ENCODE measurements at regions not wholly inside any gene's neighbourhood (a gene's known extent, or its start where the extent isn't known, plus 50 kb on each side); places are given as distances from the start of the nearest gene placed in this dataset.

DNA sequence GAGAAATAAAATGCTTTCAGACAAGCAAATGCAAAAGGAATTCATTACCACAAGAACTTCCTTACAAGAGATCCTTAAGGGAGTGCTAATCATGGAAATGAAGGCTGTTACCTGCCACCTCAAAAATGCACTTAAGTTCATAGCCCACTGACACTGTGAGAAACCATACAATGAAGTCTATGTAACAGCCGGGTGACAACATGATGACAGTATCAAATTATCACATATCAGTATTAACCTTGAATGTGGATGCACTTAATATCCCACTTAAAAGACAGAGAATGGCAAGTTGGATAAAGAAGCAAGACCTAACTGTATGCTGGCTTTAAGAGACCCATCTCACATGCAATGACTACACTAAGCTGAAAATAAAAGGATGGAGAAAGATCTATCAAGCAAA lies 403.4 kb upstream of the MC4R start:
- DNase-seq (ENCODE audit: low read depth) = no peak

DNA sequence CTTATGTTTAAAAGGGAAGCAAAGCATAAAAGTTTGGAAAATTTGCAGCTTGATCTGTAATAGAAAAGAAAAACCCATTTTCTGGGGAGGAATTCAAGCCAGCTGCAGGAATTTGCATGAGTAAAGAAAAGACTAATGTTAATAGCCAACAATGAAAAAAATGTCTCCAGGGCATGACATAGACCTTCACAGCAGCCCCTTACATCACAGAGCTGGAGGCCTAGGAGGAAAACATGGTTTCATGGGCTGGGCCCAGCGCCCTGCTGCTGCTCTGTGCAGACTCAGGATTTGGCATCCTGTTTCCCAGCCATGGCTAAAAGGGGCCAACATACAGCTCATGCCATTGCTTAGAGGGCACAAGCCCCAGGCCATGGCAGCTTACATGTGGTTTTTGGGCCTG lies 411.6 kb upstream of the MC4R start:
- DNase-seq (ENCODE audit: low read depth) = no peak

DNA sequence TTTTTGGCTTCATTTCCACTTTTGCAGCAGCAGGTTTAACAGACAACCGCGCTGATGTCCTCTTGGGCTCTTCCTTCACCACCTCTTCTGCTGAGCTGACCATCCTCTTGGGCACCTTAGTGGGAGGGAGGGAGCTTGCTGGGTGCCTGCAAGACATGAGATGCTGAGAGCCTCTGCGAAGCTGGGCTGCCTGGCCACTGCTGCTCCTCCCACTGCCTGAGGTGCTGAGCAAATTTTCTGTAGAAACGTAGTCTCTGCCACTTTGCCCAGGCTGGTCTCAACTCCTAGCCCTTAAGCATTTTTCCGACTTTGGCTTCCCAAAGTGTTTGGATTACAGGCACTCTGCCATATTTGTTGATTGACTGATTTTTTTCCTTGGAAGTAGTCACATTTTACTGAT lies 422.2 kb upstream of the MC4R start:
- DNase-seq (ENCODE audit: low read depth) = no peak

DNA sequence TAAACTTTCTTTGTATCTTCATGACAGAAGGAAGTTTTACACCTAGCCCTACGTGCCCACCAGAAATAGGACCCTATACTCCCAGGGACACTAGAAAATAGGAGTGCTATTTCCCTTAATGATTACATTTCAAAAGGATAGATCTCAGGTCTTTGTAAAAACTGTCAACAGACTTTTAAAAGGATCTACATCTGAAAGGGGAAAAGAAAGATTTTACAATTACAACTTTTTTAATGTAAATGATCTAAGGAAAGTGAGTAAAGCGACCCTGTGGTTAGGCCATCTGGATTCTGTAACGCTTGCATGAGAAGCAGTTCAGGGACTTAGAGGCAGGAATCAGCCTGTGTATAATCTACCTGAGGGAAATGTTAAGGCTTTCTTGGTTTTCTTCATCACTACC lies 431.8 kb upstream of the MC4R start:
- no peak for DNase-seq (ENCODE audit: low read depth)

DNA sequence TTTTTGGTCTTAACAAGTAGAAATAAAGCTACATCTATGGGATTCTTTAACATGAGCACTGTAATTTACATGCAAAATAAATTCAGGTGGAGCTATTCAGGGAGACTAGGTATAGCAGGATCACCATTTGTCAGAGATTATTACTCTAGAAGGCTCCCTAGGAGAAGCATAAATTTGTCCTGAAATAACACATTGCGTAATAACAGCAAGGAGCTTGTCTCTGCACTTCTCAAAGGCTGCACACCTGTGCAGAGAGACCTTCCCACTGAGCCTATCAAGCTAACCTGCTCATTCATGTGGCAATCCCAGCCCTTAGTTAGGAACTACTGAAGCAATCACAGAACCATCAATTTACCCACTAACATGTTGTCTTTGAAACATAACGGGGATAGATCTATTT lies 437.4 kb upstream of the MC4R start:
- no peak for DNase-seq (ENCODE audit: low read depth)

DNA sequence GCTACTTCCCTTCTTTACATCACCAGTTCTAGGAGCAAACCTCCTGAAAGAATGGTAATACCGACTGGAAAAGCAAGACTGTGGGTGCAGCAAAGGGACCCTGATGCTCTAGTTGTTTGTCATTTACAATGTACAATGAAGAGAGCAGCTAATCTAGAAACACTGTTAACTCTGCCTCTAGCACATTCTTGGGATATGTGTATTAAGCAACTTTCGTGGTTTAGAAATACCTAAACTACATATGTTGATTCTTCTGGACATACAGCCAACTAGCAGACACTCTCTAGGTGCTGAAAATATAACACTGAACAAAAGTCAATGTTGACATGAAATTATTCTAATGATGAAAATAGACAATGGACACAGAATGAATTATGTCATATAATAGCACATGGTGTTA lies 440.3 kb upstream of the MC4R start:
- no peak for DNase-seq (ENCODE audit: low read depth)

DNA sequence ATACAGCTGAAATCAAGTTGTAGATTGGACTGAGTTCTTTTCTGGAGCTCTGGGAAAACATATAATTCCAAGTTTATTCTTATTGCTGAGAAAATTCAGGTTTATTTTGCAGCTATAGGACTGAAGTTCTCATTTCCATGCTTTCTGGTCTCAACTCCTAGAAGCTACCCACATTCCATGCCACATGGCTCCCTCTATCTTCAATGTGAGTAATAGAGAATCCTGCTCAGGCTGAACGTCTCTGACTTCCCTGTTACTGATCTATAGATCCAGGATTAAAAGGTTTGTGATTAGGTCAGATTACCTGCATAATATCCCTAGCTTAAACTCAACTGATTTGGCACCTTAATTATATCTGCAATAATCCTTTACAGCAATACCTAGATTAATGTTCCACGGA lies 453.8 kb upstream of the MC4R start:
- no peak for DNase-seq (ENCODE audit: low read depth)

DNA sequence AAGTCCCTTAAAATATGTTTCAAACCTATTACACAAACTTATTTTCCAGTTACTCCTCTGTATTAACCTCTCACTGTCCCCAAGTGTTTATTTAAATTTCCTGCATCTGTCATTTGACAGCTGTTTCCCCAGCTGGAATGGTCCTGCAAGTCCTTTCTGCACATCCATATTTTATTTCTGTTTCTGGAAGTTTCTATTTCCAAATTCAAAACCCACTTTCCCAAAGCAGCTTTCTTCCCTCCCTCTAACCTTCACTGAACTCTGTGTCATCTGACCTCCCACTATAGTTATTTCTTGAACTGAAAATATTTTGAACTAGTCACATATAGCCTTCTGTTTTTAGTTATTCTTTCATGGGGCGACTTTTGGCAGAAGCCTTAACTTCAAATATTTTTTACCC lies 459.4 kb upstream of the MC4R start:
- no peak for DNase-seq (ENCODE audit: low read depth)

DNA sequence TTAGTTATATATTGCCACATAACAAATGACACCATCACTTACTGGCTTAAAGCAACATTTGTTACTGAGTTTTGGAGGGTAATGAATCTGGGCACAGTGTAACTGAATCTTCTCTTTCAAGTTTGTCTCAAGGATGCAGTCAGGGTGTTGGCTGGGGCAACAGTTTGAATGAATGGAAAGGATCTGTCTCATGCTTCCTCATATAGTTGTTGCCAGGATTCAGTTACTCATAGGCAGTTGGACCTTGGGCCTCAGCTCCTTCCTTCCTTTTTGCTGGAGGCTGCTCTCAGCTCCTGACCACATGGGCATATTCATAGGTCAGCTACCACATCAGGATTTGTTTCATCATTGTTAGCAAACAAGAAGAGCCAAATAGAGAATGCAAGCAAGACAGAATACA lies 466.1 kb upstream of the MC4R start:
- DNase-seq (ENCODE audit: low read depth) = no peak

DNA sequence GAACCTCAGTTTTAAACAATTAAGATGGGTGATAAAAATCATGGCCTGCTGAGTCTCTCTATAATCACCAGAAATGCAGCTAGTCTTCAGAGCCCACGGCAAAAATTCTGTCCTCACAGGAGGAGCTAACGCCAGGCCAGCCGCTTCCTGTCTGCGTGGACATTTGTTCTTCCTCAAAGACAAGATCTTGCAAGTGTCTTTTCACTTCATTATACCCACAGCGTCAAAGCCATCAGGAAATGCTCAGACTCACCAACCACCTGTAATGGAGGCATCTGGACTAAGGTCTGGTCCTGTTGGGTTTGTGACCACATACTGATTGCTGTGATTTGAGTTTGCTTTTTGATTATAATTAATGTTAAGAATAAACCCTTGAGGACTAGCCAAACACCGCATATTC lies 473.8 kb upstream of the MC4R start:
- no peak for DNase-seq (ENCODE audit: low read depth)

DNA sequence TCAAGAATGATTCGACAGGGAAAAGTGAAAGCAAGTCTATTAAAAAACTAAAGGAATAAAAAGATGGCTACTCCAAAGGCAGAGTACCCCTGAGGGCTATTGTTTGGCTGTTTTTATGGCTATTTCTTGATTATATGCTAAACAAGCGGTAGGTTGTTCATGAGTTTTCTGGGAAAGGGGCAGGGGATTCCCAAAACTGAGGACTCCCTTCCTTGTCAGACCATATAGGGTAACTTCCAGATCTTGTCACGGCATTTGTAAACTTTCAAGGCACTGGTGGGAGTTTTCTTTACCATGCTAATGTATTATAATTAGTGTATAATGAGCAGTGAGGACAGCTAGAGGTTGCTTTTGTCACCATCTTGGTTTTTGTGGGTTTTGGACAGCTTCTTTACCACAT lies 474.9 kb upstream of the MC4R start:
- no peak for DNase-seq (ENCODE audit: low read depth)

DNA sequence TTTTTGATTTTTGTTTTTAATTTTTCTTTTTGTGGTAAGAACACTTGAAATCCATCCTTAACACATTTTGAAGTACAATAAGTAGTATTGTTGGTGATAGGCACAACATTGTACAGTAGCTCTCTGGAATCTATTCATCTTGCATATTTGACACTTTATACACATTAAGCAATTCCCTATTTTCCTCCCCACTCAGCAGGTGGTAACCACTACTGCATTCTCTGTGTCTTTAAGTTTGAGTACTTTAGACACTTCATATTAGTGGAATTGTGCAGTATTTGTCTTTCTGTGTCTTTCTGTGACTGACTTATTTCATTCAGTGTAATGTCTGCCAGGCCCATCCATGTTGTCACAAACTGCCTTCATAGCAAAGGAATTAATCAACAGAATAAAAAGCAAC lies 471.7 kb upstream of the CDH20 start:
- DNase-seq (ENCODE audit: low read depth) = no peak

DNA sequence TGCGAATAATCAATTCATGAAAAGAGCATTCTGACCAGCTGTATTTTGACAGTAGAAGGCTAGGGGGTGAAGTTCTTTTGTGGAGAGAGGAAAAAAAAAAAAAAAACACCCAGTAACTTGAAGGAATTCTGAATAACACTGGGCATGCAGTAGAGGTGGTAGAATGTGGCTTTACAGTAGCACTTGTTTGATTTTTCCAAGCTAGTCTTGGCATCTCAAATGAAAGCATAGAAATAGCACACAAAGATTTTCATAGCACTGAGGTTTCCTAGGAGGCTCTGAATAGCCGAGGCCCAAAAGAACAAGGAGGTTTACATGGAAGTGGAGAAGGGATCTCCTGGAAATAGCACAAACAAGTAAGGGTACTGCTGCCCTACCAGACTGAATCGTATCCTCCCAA lies 470.2 kb upstream of the CDH20 start:
- no peak for DNase-seq (ENCODE audit: low read depth)

DNA sequence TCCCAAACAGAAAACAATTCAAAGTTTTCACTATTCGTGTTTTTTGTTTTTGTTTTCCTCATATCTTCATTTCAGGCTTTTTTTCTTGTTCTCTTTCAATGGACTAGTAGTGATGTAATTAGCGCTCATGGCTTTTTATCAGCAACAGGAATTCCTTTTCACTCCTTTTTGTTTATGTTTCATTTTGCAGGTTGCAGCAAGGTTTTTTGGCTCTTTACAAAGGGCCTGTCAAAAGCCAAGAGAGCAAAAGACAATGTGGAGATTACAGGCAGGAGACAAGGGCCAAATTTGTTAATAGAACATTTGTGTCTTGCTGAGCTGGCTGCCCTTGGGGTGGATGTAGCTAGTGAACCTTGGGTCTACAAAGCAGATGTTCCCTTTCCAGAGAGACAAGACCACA lies 467.4 kb upstream of the CDH20 start:
- no peak for DNase-seq (ENCODE audit: low read depth)

DNA sequence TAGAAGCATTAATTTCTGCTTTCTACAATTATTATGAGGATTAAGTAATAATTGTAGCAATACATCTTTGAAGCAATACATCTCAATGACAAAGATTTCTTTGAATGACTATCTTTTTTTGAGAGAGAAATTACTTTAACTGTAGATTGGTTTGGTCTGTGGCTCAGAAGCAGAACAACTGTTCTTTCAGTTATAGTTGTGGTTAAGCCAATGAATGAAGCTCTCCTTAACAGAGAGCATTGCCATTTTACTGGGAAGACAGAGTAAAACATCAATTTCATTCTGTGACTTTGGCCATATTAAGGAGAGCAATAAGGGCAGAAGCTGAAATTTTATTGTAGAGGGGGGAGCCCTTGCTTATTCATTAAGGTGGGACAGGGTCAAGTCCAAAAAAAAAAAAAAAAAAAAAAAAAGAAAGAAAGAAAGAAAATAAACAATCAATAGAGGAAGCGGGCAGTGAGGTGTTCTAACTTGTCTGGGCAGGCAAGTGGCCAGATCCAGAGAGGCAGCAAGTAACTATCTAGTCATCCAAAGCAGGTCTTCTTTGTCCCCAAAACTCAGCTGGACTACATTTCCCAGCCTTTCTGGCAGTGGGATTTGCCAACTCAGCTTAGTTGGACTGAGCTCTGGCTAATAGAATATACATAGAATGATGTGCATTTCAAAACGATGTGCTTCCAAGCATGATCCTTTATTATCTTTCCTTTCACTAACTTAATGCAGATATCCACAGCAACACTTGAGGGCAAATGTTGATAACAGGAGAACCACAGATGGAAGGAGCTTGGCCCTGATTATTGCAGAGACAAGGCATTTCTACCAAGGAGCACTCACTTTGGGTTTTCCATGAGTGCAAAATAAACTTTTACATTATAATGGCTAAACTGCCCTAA lies 462.7 kb upstream of the CDH20 start:
- no peak for DNase-seq (ENCODE audit: low read depth)

DNA sequence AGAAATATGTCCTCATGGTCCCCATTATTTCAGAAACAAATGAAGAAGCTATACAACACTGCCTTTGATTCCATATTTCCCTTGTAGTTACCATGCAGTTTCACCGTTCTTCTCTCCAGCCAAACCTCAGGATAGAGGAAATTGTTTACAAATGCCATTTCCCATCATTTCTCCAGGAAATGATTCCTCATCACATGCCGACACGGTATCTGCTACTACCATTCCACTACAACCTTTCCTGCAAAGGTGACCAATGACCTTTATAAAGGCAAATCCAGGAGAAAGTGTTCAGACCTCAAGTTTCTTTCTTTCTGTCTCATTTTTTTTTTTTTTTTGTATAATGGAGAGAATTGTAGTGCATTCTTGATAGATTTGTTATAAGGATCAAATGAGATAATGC lies 460.8 kb upstream of the CDH20 start:
- no peak for DNase-seq (ENCODE audit: low read depth)

DNA sequence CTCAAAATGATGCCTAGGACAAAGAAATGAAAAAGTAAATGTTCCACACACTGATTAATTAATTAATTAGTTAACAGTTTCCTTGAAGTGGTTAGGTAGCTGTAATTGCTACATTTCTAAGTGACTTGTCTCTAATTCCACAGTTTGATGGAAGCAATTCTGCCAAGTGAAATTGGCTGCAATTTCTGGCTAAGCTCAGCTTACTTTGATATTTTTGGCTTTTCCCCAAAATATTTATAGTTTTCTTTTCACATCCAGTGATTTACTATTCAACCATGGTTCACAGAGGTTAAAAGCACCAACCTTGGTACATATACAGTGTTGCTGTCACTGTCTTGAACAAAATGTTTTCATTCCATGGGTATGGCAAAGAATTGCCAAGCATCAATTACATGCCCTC lies 459.5 kb upstream of the CDH20 start:
- DNase-seq (ENCODE audit: low read depth) = no peak

DNA sequence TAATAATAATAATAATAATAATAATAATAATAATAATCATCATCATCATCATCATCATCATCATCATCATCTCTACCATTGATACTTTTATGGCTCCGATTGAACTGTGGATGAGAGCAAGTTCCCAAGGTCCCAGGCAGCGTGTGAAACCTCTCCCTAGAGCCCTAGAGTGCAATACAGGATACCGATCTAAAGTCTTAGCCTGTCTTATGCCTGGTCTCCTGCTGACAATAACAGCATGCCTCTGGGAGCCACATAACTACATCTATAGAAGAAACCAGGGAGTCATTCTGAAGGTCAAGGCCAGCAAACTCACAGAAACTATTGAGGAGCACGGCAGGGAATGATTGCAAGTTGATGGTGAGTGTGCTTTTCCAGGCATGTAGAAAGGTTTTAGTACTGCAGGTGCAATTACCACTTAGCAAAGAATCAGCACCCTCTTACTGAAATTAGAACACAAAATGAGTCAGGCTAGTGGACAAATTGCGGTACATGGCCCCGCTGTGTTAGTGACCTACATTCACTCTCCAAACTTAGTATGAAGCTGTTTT lies 457.2 kb upstream of the CDH20 start:
- no peak for DNase-seq (ENCODE audit: low read depth)

DNA sequence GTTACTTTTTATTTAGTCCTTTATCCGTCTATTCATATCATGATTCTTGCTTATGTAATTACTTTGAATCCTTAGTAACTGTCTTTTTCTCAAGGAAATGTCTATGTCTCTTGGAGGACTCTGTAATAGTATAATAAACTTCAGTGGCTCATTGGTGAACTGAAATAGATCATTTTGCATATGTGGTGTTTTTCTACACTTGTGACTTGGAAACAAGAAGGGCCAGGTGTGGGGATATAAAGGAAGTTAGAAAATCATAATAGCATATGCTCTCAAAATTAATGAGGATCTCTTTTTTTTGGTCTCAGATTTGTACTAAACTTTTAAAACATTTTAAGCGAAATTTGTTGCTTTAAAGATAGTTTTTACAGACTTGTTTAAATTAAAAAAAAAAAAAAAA lies 453.0 kb upstream of the CDH20 start:
- no peak for DNase-seq (ENCODE audit: low read depth)

DNA sequence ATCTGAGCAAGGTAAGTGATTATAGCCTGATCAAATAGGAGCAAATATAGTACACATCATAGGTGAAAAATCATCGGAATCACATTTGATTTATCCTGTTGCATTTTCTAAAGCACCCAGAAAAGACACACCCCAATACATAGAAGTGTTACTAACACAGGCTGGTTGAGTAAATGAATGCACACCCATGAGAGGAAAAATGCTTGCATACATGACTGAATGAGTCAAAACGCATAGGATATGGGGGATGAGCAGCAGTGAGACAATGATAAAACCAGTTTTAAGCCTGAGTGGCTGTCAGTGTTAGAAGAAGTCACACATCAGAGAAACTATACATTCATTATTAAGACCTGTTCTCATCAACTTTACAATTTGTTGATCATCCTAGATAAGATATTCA lies 449.6 kb upstream of the CDH20 start:
- DNase-seq (ENCODE audit: low read depth) = no peak

DNA sequence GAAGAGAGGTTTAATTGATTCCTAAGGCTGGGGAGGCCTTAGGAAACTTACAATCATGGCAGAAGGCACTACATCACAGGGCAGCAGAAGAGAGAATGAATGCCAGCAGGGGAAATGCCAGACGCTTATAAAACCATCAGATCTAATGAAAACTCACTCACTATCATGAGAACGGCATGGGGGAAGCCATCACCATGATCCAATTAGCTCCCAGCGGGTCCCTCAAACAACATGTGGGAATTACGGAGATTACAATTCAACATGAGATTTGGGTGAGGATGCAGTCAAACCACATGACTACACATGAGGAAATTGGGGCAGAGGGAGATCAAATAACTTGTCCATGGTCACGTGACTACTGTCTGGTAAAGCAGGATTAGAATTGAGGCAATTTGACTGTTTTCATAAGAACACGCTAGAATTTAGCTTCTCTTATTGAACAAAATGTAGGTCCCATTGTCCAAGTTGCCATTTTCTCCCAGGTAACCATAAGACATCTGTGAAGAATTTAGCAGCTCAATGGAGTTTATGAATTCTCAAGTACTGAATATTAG lies 445.1 kb upstream of the CDH20 start:
- no peak for DNase-seq (ENCODE audit: low read depth)

DNA sequence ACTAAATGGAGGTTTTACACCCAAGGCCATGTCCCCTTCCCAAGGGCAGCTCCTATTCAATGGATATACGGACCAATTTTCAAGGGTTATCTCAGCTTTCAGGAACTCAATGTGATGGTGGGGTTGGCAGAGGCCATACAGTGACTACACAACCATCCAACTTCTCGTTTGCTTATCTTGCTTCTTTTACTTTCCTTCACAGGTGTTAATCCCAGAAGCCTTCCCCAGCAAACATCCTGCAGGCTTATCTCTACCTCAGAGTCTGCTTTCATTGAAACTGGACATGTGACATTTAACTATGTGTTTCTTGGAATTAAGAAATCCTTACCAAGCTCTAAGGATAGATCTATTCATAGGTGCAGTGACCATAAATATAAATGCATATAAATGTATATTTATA lies 443.8 kb upstream of the CDH20 start:
- DNase-seq (ENCODE audit: low read depth) = no peak

DNA sequence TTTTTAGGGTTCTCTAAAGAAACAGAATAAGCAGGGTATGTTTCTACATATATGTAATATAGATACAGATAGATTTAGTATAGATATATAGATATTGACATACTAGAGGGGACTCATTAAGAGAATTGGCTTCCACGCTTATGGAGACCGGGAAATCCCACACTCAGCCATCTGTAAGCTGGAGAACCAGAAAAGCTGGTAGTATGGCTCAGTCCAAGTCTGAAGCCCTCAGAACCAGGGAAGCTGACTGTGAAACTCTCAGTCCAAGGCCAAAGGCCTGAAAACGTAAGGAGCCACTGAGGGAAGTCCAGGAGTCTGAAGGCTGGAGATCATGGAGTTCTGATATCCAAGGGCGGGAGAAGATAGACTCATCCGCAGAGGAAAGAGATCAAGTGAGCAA lies 441.3 kb upstream of the CDH20 start:
- DNase-seq (ENCODE audit: low read depth) = no peak

DNA sequence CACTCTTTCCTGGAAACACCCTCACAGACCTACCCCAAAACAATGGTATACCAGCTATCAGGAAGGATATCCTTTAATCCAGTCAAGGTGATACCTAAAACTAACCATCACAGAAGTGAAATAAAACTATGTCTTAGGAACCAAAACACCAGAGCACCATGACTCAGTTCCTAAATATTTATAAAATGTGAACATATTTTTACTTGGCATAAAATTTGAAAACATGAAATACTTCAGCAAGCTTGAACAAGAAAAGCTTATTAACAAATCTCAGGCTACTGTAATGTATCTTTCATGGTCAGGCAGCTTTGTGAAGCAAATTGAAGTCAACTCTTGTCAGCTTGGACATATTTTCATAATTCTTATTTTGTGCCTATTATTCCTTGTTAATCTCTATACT lies 440.8 kb upstream of the CDH20 start:
- DNase-seq (ENCODE audit: low read depth) = no peak

Measured in RPMI7951 (cell line).